ENCODE measurements at regions not wholly inside any gene's neighbourhood (a gene's known extent, or its start where the extent isn't known, plus 50 kb on each side); places are given as distances from the start of the nearest gene placed in this dataset.

DNA sequence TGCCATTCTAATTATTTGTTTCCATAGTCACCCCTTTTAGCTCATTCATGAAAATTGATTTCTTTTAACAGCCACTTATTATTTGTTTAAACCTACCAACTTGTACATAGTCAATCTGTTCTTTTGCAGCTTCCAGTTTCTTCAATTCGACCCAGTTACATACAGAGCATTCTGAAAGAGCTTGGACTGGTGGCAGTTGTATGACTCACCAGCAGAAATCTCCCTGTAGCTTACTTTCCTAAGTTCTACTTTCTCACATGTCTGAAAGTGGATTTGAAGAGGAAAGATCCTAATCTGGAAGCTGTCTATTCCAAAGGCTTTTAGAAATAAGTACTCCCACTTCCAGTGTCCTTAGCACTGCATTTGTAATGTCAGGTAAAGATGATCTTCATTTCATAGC, 447.9 kb downstream of the HTR1B start:
- no peak for DNase-seq
- H3K9me3 ChIP-seq (replicated peaks), result peaks cover 20% of the 10 kb centered on the region
- TF ChIP-seq CTCF (IDR thresholded peaks at IDR 0.05; ENCODE audit: borderline replicate concordance), result no peak
- H3K4me1 ChIP-seq, result no peaks in the 10 kb centered on the region
- no peak overlapping the region for H3K4me3 ChIP-seq
- H3K27ac ChIP-seq (replicated peaks), result no peak overlapping the region
- intact Hi-C loops (cut with micrococcal nuclease), result no loop called here
- H3K36me3 ChIP-seq, result no peaks in the 10 kb centered on the region
- no peaks in the 10 kb centered on the region for H3K27me3 ChIP-seq (ENCODE audit: low read depth)

DNA sequence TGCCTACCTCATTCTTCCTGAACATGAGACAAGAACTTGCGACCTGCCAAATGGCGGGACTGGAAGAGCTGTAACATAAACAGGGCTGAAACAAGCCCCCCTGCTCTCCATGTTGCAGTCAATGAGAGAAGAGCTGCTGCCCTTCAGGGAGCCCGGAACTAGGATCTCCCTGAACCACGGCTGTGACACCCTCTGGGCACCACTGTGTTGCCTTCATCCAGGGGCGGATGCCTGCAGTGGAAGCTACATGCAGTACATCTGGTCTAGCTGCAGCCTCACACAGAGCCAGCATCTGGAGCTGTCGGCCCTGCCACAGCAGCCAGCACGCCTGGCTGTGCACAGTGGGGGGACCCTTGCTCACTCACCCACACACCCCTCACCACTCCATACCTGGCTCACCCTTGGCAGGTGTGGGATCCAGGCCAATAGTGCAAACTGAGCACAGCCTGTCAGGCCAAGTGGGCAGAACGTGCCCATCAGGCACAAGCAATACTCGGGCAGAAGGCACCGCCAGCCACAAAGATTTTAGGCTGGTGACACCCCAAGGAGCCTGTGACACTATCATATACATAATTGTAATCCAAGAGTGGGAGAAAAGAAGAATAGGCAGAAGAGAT, 451.3 kb downstream of the HTR1B start:
- intact Hi-C loops (cut with micrococcal nuclease), result no loop called here
- Histone ChIP-seq H3K27me3 (ENCODE audit: low read depth) (no peaks in the 10 kb centered on the region), H3K27ac (replicated peaks) (no peak overlapping the region), H3K4me3 (no peak overlapping the region), H3K9me3 (replicated peaks) (peaks cover 35% of the 10 kb centered on the region), H3K4me1 (no peaks in the 10 kb centered on the region), H3K36me3 (no peaks in the 10 kb centered on the region)
- no peak for TF ChIP-seq CTCF (IDR thresholded peaks at IDR 0.05; ENCODE audit: borderline replicate concordance)
- no peak for DNase-seq

DNA sequence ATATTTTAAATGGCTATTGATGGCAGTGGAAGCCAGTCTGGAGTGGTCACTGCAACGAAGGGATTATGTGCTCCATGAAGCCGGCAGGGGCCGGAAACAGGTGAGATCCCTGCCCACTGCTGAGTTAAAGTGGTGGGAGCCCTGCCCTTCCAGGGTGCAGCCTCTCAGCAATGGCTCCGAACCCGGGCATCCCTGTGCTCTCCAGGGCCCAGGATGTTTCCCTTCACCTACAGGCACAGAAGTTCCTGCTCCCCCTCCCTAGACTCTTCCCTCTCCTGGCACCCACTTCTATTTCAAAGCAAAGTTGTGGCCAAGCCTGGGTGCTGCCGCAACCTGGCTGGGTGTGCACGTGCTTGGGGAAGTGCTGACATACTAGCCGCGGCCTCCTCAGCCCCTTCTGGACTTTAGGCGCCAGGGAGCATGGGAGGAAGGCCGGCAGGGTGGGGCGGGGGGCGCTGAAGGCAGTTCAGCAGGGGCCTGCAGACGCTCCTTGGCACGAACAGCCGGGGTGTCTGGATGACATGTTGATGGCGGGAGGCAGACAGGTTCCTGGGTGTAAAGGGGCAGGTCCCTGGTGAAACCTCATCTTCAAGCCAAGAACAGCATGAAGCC, 452.3 kb downstream of the HTR1B start:
- no peak for TF ChIP-seq CTCF (IDR thresholded peaks at IDR 0.05; ENCODE audit: borderline replicate concordance)
- no peak for DNase-seq

DNA sequence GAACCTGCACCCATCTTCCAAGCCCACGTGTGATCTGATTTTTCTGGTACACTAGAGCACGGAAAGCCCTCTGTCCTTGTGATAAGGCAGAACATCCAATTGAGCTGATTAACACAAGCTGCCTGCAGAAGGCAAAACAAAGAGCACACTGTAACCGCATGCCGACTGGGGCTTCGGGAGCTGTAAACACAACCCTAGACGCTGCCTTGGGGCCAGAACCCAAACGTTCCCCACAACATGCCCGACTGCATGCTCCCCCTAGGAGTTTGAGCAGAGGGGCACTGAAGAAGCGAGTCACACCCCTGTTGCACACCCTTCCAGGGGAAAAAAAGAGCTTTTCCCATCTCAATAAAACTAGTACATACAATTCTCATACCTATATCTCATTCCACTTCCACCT, 470.7 kb downstream of the HTR1B start:
- intact Hi-C loops (cut with micrococcal nuclease), result no loop called here
- DNase-seq, result no peak
- no peaks in the 10 kb centered on the region for H3K27me3 ChIP-seq (ENCODE audit: low read depth)
- no peak for TF ChIP-seq CTCF (IDR thresholded peaks at IDR 0.05; ENCODE audit: borderline replicate concordance)
- H3K9me3 ChIP-seq (replicated peaks), result peaks cover 8% of the 10 kb centered on the region
- H3K36me3 ChIP-seq, result no peaks in the 10 kb centered on the region
- no peak overlapping the region for H3K27ac ChIP-seq (replicated peaks)
- no peaks in the 10 kb centered on the region for H3K4me1 ChIP-seq
- H3K4me3 ChIP-seq, result no peak overlapping the region

More for the DNA sequence above, 452.3 kb downstream of the HTR1B start:
- Histone ChIP-seq H3K27me3 (ENCODE audit: low read depth) (no peaks in the 10 kb centered on the region), H3K4me1 (no peaks in the 10 kb centered on the region), H3K4me3 (no peak overlapping the region), H3K9me3 (replicated peaks) (peaks cover 45% of the 10 kb centered on the region), H3K27ac (replicated peaks) (no peak overlapping the region), H3K36me3 (no peaks in the 10 kb centered on the region)
- intact Hi-C loops (cut with micrococcal nuclease), result no loop called here

GRCh38 chr6:76984572-76984971, 478.7 kb downstream of the HTR1B start:
- no peak overlapping the region for H3K27ac ChIP-seq (replicated peaks)
- H3K27me3 ChIP-seq (ENCODE audit: low read depth), result no peaks in the 10 kb centered on the region
- no peaks in the 10 kb centered on the region for H3K36me3 ChIP-seq
- intact Hi-C loops (cut with micrococcal nuclease), result no loop called here
- TF ChIP-seq CTCF (IDR thresholded peaks at IDR 0.05; ENCODE audit: borderline replicate concordance), result no peak
- DNase-seq, result no peak
- no peaks in the 10 kb centered on the region for H3K4me1 ChIP-seq
- peaks cover 4% of the 10 kb centered on the region for H3K9me3 ChIP-seq (replicated peaks)
- H3K4me3 ChIP-seq, result no peak overlapping the region
